ENCODE measurements at regions not wholly inside any gene's neighbourhood (a gene's known extent, or its start where the extent isn't known, plus 50 kb on each side); places are given as distances from the start of the nearest gene placed in this dataset.
A peak's percentile ranks its signal among the peaks of the same experiment; 100 is the strongest.

DNA sequence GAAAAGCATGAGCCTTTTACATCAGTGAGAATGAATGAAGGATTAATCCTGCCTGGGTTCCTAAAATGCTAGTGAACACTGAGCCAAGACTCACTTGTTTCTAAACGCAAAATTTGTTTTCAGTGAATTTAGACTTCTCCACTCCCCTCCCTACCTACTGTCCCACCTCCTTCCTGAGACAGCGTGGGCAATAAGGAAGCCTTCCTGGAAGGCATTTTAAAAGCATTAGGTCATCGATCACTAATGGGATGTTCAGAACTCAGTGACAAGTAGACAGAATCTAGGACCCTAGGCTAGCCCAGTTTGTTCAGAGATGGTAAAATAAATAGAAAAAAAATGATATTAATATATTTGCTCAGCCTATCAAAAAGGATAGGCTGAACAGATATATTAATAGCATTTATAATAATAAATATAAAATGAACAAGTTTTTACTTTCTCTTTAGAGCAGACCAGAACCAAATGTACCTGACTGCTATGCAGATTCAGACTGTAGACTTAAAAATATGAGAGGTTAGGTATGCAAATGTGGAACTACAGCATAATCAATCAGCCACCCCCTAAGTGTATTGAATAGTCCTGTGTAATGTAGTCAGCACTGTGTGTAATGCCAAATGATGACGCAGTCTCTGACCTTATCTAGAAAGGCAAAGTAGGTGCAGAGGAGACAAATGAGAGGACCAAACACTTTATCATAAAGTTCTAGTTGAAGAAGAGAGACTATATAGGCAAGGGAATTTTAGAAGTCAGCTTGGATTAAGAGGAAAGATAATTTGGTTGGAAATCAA, 331.1 kb downstream of the GPAT3 start (continued):
- TF ChIP-seq EZH2 (IDR thresholded peaks at IDR 0.05; ENCODE audit: low read depth, unreplicated experiment) (no peak), POLR2AphosphoS5 (IDR thresholded peaks at IDR 0.05; ENCODE audit: low read depth) (no peak)
- TF ChIP-seq, protein P1, sequence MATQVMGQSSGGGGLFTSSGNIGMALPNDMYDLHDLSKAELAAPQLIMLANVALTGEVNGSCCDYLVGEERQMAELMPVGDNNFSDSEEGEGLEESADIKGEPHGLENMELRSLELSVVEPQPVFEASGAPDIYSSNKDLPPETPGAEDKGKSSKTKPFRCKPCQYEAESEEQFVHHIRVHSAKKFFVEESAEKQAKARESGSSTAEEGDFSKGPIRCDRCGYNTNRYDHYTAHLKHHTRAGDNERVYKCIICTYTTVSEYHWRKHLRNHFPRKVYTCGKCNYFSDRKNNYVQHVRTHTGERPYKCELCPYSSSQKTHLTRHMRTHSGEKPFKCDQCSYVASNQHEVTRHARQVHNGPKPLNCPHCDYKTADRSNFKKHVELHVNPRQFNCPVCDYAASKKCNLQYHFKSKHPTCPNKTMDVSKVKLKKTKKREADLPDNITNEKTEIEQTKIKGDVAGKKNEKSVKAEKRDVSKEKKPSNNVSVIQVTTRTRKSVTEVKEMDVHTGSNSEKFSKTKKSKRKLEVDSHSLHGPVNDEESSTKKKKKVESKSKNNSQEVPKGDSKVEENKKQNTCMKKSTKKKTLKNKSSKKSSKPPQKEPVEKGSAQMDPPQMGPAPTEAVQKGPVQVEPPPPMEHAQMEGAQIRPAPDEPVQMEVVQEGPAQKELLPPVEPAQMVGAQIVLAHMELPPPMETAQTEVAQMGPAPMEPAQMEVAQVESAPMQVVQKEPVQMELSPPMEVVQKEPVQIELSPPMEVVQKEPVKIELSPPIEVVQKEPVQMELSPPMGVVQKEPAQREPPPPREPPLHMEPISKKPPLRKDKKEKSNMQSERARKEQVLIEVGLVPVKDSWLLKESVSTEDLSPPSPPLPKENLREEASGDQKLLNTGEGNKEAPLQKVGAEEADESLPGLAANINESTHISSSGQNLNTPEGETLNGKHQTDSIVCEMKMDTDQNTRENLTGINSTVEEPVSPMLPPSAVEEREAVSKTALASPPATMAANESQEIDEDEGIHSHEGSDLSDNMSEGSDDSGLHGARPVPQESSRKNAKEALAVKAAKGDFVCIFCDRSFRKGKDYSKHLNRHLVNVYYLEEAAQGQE (IDR thresholded peaks at IDR 0.05; ENCODE audit: unreplicated experiment): no peak

DNA sequence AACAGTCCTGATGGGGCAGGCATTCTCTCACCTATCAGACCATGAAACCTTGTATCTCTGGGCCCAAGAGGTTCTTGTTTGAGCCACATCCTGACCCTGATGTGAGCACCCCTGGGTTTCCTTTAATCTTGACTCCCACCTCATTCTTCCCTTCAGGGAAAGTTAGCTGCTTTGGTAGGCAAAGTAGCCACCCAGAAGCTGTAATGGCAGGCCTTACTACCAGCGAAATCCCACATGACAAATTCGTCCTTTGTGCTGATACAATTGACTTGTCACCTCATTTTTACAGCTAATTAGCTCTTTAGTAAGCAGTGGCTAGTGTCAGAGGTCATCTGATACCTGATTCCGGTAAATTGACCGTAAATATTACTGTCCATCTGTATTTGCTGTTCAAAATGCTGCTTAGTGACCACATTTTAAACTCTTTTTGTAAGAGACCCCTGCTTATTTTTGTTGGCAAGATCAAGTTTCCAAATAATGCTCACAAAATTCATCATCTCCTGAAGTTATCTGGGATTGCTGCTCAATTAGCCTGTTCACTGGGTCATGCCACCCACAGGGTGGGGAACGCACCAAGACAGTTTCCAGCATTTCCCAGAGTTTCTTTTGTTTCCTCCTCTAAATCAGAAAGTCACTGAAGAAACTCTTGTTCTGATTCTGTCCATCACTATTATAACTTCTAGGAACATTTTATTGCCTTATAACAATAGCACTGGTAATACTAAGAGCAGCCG, 329.7 kb downstream of the GPAT3 start:
- Histone ChIP-seq H2AFZ (peak overlapping the region; percentile 82), H3K4me3 (no peak overlapping the region), H3K79me2 (replicated peaks; ENCODE audit: insufficient read depth) (no peaks in the 10 kb centered on the region), H3K4me1 (ENCODE audit: insufficient read depth) (0 out of 2 replicates have a peak, but pooled peaks cover 6% of the 10 kb centered on the region), H3K4me2 (no peak overlapping the region), H3K9me2 (ENCODE audit: insufficient read depth) (peaks cover 11% of the 10 kb centered on the region), H4K20me1 (replicated peaks; ENCODE audit: insufficient read depth) (no peaks in the 10 kb centered on the region), H3K27me3 (ENCODE audit: insufficient read depth) (no peaks in the 10 kb centered on the region), H3K27ac (ENCODE audit: low read depth) (no peak overlapping the region), H3F3A (replicated peaks; ENCODE audit: low read depth) (no peaks in the 10 kb centered on the region), H3K36me3 (ENCODE audit: insufficient read depth) (no peaks in the 10 kb centered on the region)
- Mint-ChIP-seq H3K4me3 (no peak overlapping the region), H3K27ac (no peak overlapping the region), H3K4me1 (peaks cover 5% of the 10 kb centered on the region; the same call in 2 of the 3 replicates), H3K36me3 (ENCODE audit: low read depth) (no peaks in the 10 kb centered on the region), H3K9me3 (no peaks in the 10 kb centered on the region), H3K27me3 (ENCODE audit: insufficient read depth, low read depth, poor library complexity) (no peaks in the 10 kb centered on the region)
- ATAC-seq (no peak), DNase-seq (ENCODE audit: low spot score) (no peak)
- TF ChIP-seq CREB1 (CRISPR knock-in tag; IDR thresholded peaks at IDR 0.05; ENCODE audit: low read depth) (no peak), NANOG (IDR thresholded peaks at IDR 0.05; ENCODE audit: borderline replicate concordance) (no peak)
- TF ChIP-seq, protein P1 (IDR thresholded peaks at IDR 0.05; ENCODE audit: unreplicated experiment): no peak

All from GM23338 (cell line).